A673 (cell line): ENCODE measurements at regions not wholly inside any gene's neighbourhood (a gene's known extent, or its start where the extent isn't known, plus 50 kb on each side); places are given as distances from the start of the nearest gene placed in this dataset.

Experiments
- BruUV-seq: library from RNA; stranded (reverse); fragments of 400-500 nt; replicated peaks from 2 replicates; lab custom pipeline; 2021; lab: Mats Ljungman, UMichigan
- CTCF ChIA-PET: fragments of 300-600 bp; sonication (Branson Sonifier 250); formaldehyde crosslinking; loops from one replicate; lab custom pipeline; 2022; ENCODE audit warnings: antibody characterized with exemption; lab: Charles Lee
- POLR2A ChIA-PET: fragments of 300-600 bp; sonication (Branson Sonifier 250); formaldehyde crosslinking; loops from one replicate; lab custom pipeline; 2022; ENCODE audit warnings: antibody characterized with exemption; ENCODE audit not compliant: low non-redundant PET; lab: Charles Lee
- DNase-seq: peaks from one replicate; pipeline ENCODE4 v3.0.0-alpha.2; 2015; ENCODE audit warnings: low spot score
- H3K27ac ChIP-seq: fragments of 200-600 bp; sonication (generic); 2 replicates; pipeline ENCODE4 v1.5.1; 2016; ENCODE audit warnings: mixed run types, low read depth, mild to moderate bottlenecking, mixed read lengths, antibody characterized with exemption, low read length; ENCODE audit not compliant: poor library complexity, severe bottlenecking
- H3K27me3 ChIP-seq: fragments of 200-600 bp; sonication (generic); replicated peaks from 2 replicates; pipeline ENCODE4 v1.6.1; 2017; ENCODE audit warnings: mixed run types, low read depth, mild to moderate bottlenecking, mixed read lengths, antibody characterized with exemption, low read length; ENCODE audit not compliant: insufficient read depth, poor library complexity
- H3K36me3 ChIP-seq: fragments of 200-600 bp; sonication (generic); 2 replicates; pipeline ENCODE4 v1.6.1; 2016; ENCODE audit warnings: mixed run types, mild to moderate bottlenecking, mixed read lengths, antibody characterized with exemption, low read length; ENCODE audit not compliant: insufficient read depth, poor library complexity, severe bottlenecking
- H3K4me1 ChIP-seq: fragments of 200-600 bp; sonication (generic); 2 replicates; pipeline ENCODE4 v1.6.1; 2017; ENCODE audit warnings: mixed run types, mild to moderate bottlenecking, mixed read lengths, antibody characterized with exemption, low read length; ENCODE audit not compliant: insufficient read depth, poor library complexity, severe bottlenecking
- H3K4me3 ChIP-seq: fragments of 200-600 bp; sonication (generic); 2 replicates; pipeline ENCODE4 v1.5.1; 2016; ENCODE audit warnings: low read depth, mixed run types, mild to moderate bottlenecking, mixed read lengths, low read length; ENCODE audit not compliant: poor library complexity, severe bottlenecking
- H3K9me3 ChIP-seq: fragments of 200-600 bp; sonication (generic); 2 replicates; pipeline ENCODE4 v1.6.1; 2016; ENCODE audit warnings: mixed run types, low read depth, mild to moderate bottlenecking, mixed read lengths, antibody characterized with exemption, low read length; ENCODE audit not compliant: poor library complexity, severe bottlenecking
- EZH2 ChIP-seq: fragments of 200-600 bp; sonication (generic); IDR thresholded peaks from 2 replicates; pipeline ENCODE4 v1.6.1; 2017; ENCODE audit warnings: borderline replicate concordance, low read depth, mild to moderate bottlenecking, mixed read lengths, antibody characterized with exemption, low read length; ENCODE audit not compliant: poor library complexity, severe bottlenecking
- intact Hi-C: fragments of 100-400 bp; cut with micrococcal nuclease; formaldehyde crosslinking; loops from one replicate; pipeline ENCODE4 v1.10.0; 2022; ENCODE audit not compliant: unreplicated experiment
- TF ChIP-seq, protein P1 (sequence below): fragments of 300-800, 200-600 bp; sonication (generic); conservative IDR thresholded peaks from 2 replicates; pipeline ENCODE4 v1.5.1; 2017; ENCODE audit warnings: low read depth, mild to moderate bottlenecking, antibody characterized with exemption, low read length, moderate library complexity, mixed read lengths

DNA sequence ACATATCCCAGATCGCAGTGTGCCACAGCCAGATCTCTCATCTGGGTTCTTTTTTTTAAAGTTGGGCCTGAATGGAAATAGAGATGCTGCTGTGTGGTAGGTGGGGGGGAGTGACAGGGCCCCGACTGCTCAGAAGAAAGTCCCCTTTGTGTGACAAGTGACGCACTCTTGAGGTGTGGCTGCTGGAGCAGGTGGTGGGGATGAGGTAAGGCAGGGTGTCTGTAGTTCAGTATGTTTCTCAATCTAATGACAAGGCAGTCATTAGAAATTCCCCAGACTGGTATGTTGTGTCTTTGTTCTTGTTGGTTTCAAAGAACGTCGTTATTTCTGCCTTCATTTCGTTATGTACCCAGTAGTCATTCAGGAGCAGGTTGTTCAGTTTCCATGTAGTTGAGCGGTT is 128.8 kb upstream of the TACR1 start:
- Histone ChIP-seq H3K27ac (no peak overlapping the region), H3K36me3 (no peaks in the 10 kb centered on the region), H3K4me1 (no peaks in the 10 kb centered on the region), H3K27me3 (no peaks in the 10 kb centered on the region), H3K9me3 (no peaks in the 10 kb centered on the region), H3K4me3 (no peak overlapping the region)
- BruUV-seq = no TSS peak
- ChIA-PET POLR2A (no interaction called here), CTCF (no interaction called here)
- intact Hi-C loops = no loop called here
- TF ChIP-seq EZH2 = no peak
- TF ChIP-seq, protein P1, sequence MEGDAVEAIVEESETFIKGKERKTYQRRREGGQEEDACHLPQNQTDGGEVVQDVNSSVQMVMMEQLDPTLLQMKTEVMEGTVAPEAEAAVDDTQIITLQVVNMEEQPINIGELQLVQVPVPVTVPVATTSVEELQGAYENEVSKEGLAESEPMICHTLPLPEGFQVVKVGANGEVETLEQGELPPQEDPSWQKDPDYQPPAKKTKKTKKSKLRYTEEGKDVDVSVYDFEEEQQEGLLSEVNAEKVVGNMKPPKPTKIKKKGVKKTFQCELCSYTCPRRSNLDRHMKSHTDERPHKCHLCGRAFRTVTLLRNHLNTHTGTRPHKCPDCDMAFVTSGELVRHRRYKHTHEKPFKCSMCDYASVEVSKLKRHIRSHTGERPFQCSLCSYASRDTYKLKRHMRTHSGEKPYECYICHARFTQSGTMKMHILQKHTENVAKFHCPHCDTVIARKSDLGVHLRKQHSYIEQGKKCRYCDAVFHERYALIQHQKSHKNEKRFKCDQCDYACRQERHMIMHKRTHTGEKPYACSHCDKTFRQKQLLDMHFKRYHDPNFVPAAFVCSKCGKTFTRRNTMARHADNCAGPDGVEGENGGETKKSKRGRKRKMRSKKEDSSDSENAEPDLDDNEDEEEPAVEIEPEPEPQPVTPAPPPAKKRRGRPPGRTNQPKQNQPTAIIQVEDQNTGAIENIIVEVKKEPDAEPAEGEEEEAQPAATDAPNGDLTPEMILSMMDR = no peak
- no peak for DNase-seq

DNA sequence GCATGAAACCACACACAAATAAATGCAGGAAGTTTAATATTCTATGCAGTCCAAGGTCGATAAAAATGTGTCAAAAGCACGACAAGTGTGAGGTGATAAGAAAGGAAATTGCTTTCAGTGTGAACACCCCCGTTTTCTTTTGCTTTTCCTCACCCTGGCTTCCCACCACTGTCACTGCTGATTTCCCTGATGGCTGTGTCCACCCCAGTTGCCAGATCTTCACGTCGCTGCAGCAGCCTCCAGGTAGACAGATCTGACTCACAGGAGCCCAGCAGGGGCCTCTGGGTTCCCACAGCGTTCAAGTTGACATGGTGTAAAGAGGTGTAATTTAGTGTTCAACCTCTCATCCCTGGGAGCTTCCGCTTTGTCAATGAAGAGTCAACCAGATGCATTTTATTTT is 128.0 kb upstream of the TACR1 start:
- ChIA-PET CTCF (no interaction called here), POLR2A (no interaction called here)
- no peak for DNase-seq
- Histone ChIP-seq H3K4me3 (no peak overlapping the region), H3K27ac (no peak overlapping the region), H3K36me3 (no peaks in the 10 kb centered on the region), H3K27me3 (no peaks in the 10 kb centered on the region), H3K4me1 (no peaks in the 10 kb centered on the region), H3K9me3 (no peaks in the 10 kb centered on the region)
- TF ChIP-seq, protein P1 = no peak
- no peak for TF ChIP-seq EZH2
- intact Hi-C loops = no loop called here
- BruUV-seq = no TSS peak

DNA sequence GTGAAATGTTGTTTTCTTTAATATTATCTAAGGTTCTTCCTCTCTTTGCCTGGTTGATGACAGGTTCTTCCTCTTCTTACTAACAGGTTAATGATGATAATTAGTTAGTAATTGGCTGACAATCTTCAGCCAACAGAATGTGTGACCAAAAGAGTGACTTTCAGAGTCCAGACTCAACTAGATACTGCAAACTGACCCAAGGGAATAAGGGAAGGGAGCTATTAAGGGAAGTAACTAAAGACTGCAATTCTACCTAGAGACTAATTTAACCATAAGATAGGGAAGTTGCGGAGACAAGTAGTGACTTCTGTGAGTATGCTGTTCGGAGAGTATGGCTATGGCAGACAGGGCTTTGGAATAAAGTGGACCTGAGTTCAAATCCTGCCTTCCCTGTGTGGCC is 127.3 kb upstream of the TACR1 start:
- H3K27ac ChIP-seq = no peak overlapping the region
- ChIA-PET CTCF (no interaction called here), POLR2A (no interaction called here)
- no peaks in the 10 kb centered on the region for H3K27me3 ChIP-seq
- H3K4me1 ChIP-seq = no peaks in the 10 kb centered on the region
- no peak for DNase-seq
- no TSS peak for BruUV-seq
- no peak overlapping the region for H3K4me3 ChIP-seq
- H3K9me3 ChIP-seq = no peaks in the 10 kb centered on the region
- intact Hi-C loops = no loop called here
- no peaks in the 10 kb centered on the region for H3K36me3 ChIP-seq
- TF ChIP-seq, protein P1 = no peak
- TF ChIP-seq EZH2 = no peak
